ENCODE measurements at regions not wholly inside any gene's neighbourhood (a gene's known extent, or its start where the extent isn't known, plus 50 kb on each side); places are given as distances from the start of the nearest gene placed in this dataset.
"Not testable (repeated sequence)": the region's sequence is repeated elsewhere in the genome, so short reads cannot be mapped to it uniquely, and the experiment has no call there.

GRCh38 chr10:94165158-94165611 lies 171.5 kb downstream of the PLCE1 start:
- not testable (repeated sequence) for H2BK5ac ChIP-seq (ENCODE audit: low read length); H4K8ac ChIP-seq (ENCODE audit: low read depth, low read length); H3K36me3 ChIP-seq (ENCODE audit: control insufficient read depth, insufficient read depth, low read length); H3K18ac ChIP-seq (ENCODE audit: low read length); H3K4me2 ChIP-seq (ENCODE audit: low read length); H3K23ac ChIP-seq (ENCODE audit: low read length); H3K79me2 ChIP-seq (ENCODE audit: control insufficient read depth, insufficient read depth, low read length); H3K4ac ChIP-seq (ENCODE audit: low read depth, low read length); H3K4me3 ChIP-seq (ENCODE audit: low read length); H3K27ac ChIP-seq (ENCODE audit: low read depth, low read length); H3K27me3 ChIP-seq (ENCODE audit: insufficient read depth, low read length, poor library complexity); H4K5ac ChIP-seq (ENCODE audit: low read length); H3K9ac ChIP-seq (ENCODE audit: low read length); H3K79me1 ChIP-seq (ENCODE audit: low read length); H3K56ac ChIP-seq (ENCODE audit: low read length); DNase-seq; H2BK120ac ChIP-seq (ENCODE audit: low read depth, low read length); H2BK15ac ChIP-seq (replicated peaks; ENCODE audit: low read depth); H2AK5ac ChIP-seq (ENCODE audit: low read length); H3K4me1 ChIP-seq (ENCODE audit: control insufficient read depth, low read depth, low read length)
- no CpG with 5 or more reads among the region's 12 CpGs for WGBS (ENCODE audit: extremely low coverage, insufficient coverage, low lambda C conversion rate)

DNA sequence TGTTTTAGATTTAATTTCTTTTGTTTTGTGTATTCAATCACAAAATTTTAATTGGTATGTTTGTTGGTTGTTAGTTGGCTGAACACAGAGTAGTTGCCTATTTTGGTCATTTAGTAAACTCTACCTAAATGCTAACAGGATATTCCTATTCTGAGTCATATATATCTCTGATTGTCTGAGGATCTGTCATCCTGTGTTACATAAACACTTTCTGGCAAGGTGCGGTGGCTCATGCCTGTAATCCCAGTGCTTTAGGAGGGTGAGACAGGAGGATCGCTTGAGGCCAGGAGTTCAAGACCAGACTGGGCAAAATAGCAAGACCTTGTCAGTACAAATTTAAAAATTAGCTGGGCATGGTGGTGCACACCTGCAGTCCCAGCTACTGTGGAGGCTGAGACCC lies 178.6 kb downstream of the PLCE1 start:
- no CpG with 5 or more reads among the region's 2 CpGs for WGBS (ENCODE audit: extremely low coverage, insufficient coverage, low lambda C conversion rate)
- no peaks in the 10 kb centered on the region for H3K4me1 ChIP-seq (ENCODE audit: control insufficient read depth, low read depth, low read length)
- H2BK5ac ChIP-seq (ENCODE audit: low read length), result no peak overlapping the region
- H2BK120ac ChIP-seq (ENCODE audit: low read depth, low read length), result no peak overlapping the region
- H3K4me2 ChIP-seq (ENCODE audit: low read length), result no peak overlapping the region
- no peaks in the 10 kb centered on the region for H3K36me3 ChIP-seq (ENCODE audit: control insufficient read depth, insufficient read depth, low read length)
- no peak overlapping the region for H3K18ac ChIP-seq (ENCODE audit: low read length)
- H4K5ac ChIP-seq (ENCODE audit: low read length), result no peak overlapping the region
- no peaks in the 10 kb centered on the region for H3K79me1 ChIP-seq (ENCODE audit: low read length)
- H2BK15ac ChIP-seq (replicated peaks; ENCODE audit: low read depth), result no peak overlapping the region
- no peak overlapping the region for H3K4ac ChIP-seq (ENCODE audit: low read depth, low read length)
- no peak overlapping the region for H2AK5ac ChIP-seq (ENCODE audit: low read length)
- no peak for DNase-seq
- no peak overlapping the region for H3K9ac ChIP-seq (ENCODE audit: low read length)
- no peak overlapping the region for H3K56ac ChIP-seq (ENCODE audit: low read length)
- H4K8ac ChIP-seq (ENCODE audit: low read depth, low read length), result no peak overlapping the region
- no peak overlapping the region for H3K23ac ChIP-seq (ENCODE audit: low read length)
- no peak overlapping the region for H3K4me3 ChIP-seq (ENCODE audit: low read length)
- no peaks in the 10 kb centered on the region for H3K79me2 ChIP-seq (ENCODE audit: control insufficient read depth, insufficient read depth, low read length)
- H3K27ac ChIP-seq (ENCODE audit: low read depth, low read length), result no peak overlapping the region
- no peaks in the 10 kb centered on the region for H3K27me3 ChIP-seq (ENCODE audit: insufficient read depth, low read length, poor library complexity)

- Histone ChIP-seq H3K4ac (ENCODE audit: low read depth, low read length) (no peak overlapping the region), H3K4me3 (ENCODE audit: low read length) (no peak overlapping the region), H3K23ac (ENCODE audit: low read length) (no peak overlapping the region), H3K27me3 (ENCODE audit: insufficient read depth, low read length, poor library complexity) (no peaks in the 10 kb centered on the region), H3K9ac (ENCODE audit: low read length) (no peak overlapping the region), H4K5ac (ENCODE audit: low read length) (no peak overlapping the region), H3K18ac (ENCODE audit: low read length) (no peak overlapping the region), H3K56ac (ENCODE audit: low read length) (no peak overlapping the region), H3K27ac (ENCODE audit: low read depth, low read length) (no peak overlapping the region), H2AK5ac (ENCODE audit: low read length) (no peak overlapping the region), H4K8ac (ENCODE audit: low read depth, low read length) (no peak overlapping the region), H3K79me1 (ENCODE audit: low read length) (no peaks in the 10 kb centered on the region), H3K4me2 (ENCODE audit: low read length) (no peak overlapping the region), H2BK15ac (replicated peaks; ENCODE audit: low read depth) (no peak overlapping the region), H3K4me1 (ENCODE audit: control insufficient read depth, low read depth, low read length) (no peaks in the 10 kb centered on the region), H2BK5ac (ENCODE audit: low read length) (no peak overlapping the region), H2BK120ac (ENCODE audit: low read depth, low read length) (no peak overlapping the region), H3K79me2 (ENCODE audit: control insufficient read depth, insufficient read depth, low read length) (no peaks in the 10 kb centered on the region), H3K36me3 (ENCODE audit: control insufficient read depth, insufficient read depth, low read length) (no peaks in the 10 kb centered on the region)
- no peak for DNase-seq
- WGBS (ENCODE audit: extremely low coverage, insufficient coverage, low lambda C conversion rate), result no CpG with 5 or more reads among the region's 3 CpGs
These were observed 179.9 kb downstream of the PLCE1 start for GRCh38 chr10:94173594-94173993.

GRCh38 chr10:94174838-94175237 lies 181.1 kb downstream of the PLCE1 start:
- no peaks in the 10 kb centered on the region for H3K79me2 ChIP-seq (ENCODE audit: control insufficient read depth, insufficient read depth, low read length)

GRCh38 chr10:94178475-94179253 lies 184.1 kb downstream of the NOC3L start:
- H3K4me3 ChIP-seq (ENCODE audit: low read length), result no peak overlapping the region
- no peak for DNase-seq
- H3K36me3 ChIP-seq (ENCODE audit: control insufficient read depth, insufficient read depth, low read length), result no peaks in the 10 kb centered on the region
- no peak overlapping the region for H3K23ac ChIP-seq (ENCODE audit: low read length)
- no CpG with 5 or more reads among the region's 5 CpGs for WGBS (ENCODE audit: extremely low coverage, insufficient coverage, low lambda C conversion rate)
- H4K5ac ChIP-seq (ENCODE audit: low read length), result no peak overlapping the region
- no peak overlapping the region for H4K8ac ChIP-seq (ENCODE audit: low read depth, low read length)
- no peaks in the 10 kb centered on the region for H3K4me1 ChIP-seq (ENCODE audit: control insufficient read depth, low read depth, low read length)
- H3K9ac ChIP-seq (ENCODE audit: low read length), result no peak overlapping the region
- H3K27ac ChIP-seq (ENCODE audit: low read depth, low read length), result no peak overlapping the region
- no peaks in the 10 kb centered on the region for H3K27me3 ChIP-seq (ENCODE audit: insufficient read depth, low read length, poor library complexity)
- H2BK5ac ChIP-seq (ENCODE audit: low read length), result no peak overlapping the region
- H2BK15ac ChIP-seq (replicated peaks; ENCODE audit: low read depth), result no peak overlapping the region
- no peak overlapping the region for H3K18ac ChIP-seq (ENCODE audit: low read length)
- no peaks in the 10 kb centered on the region for H3K79me1 ChIP-seq (ENCODE audit: low read length)
- no peak overlapping the region for H3K4ac ChIP-seq (ENCODE audit: low read depth, low read length)
- no peak overlapping the region for H2AK5ac ChIP-seq (ENCODE audit: low read length)
- no peak overlapping the region for H2BK120ac ChIP-seq (ENCODE audit: low read depth, low read length)
- H3K56ac ChIP-seq (ENCODE audit: low read length), result no peak overlapping the region
- no peak overlapping the region for H3K4me2 ChIP-seq (ENCODE audit: low read length)
- no peaks in the 10 kb centered on the region for H3K79me2 ChIP-seq (ENCODE audit: control insufficient read depth, insufficient read depth, low read length)

More at GRCh38 chr10:94174838-94175237, 181.1 kb downstream of the PLCE1 start:
- no peak overlapping the region for H3K23ac ChIP-seq (ENCODE audit: low read length)
- H2AK5ac ChIP-seq (ENCODE audit: low read length), result no peak overlapping the region
- H3K4ac ChIP-seq (ENCODE audit: low read depth, low read length), result no peak overlapping the region
- no peaks in the 10 kb centered on the region for H3K27me3 ChIP-seq (ENCODE audit: insufficient read depth, low read length, poor library complexity)
- H3K4me1 ChIP-seq (ENCODE audit: control insufficient read depth, low read depth, low read length), result no peaks in the 10 kb centered on the region
- no peak for DNase-seq
- H3K27ac ChIP-seq (ENCODE audit: low read depth, low read length), result no peak overlapping the region
- no peak overlapping the region for H2BK5ac ChIP-seq (ENCODE audit: low read length)
- no peaks in the 10 kb centered on the region for H3K79me1 ChIP-seq (ENCODE audit: low read length)
- no peak overlapping the region for H3K56ac ChIP-seq (ENCODE audit: low read length)
- no peak overlapping the region for H3K9ac ChIP-seq (ENCODE audit: low read length)
- no peak overlapping the region for H4K8ac ChIP-seq (ENCODE audit: low read depth, low read length)
- H4K5ac ChIP-seq (ENCODE audit: low read length), result no peak overlapping the region
- no peak overlapping the region for H2BK15ac ChIP-seq (replicated peaks; ENCODE audit: low read depth)
- H3K18ac ChIP-seq (ENCODE audit: low read length), result no peak overlapping the region
- H3K4me3 ChIP-seq (ENCODE audit: low read length), result no peak overlapping the region
- no peak overlapping the region for H3K4me2 ChIP-seq (ENCODE audit: low read length)
- no peaks in the 10 kb centered on the region for H3K36me3 ChIP-seq (ENCODE audit: control insufficient read depth, insufficient read depth, low read length)
- H2BK120ac ChIP-seq (ENCODE audit: low read depth, low read length), result no peak overlapping the region

- H2AK5ac ChIP-seq (ENCODE audit: low read length), result no peak overlapping the region
- no peak for DNase-seq
- H3K4ac ChIP-seq (ENCODE audit: low read depth, low read length), result no peak overlapping the region
- no peak overlapping the region for H3K56ac ChIP-seq (ENCODE audit: low read length)
- no peaks in the 10 kb centered on the region for H3K4me1 ChIP-seq (ENCODE audit: control insufficient read depth, low read depth, low read length)
- no peak overlapping the region for H3K4me2 ChIP-seq (ENCODE audit: low read length)
- no peak overlapping the region for H3K18ac ChIP-seq (ENCODE audit: low read length)
- H3K23ac ChIP-seq (ENCODE audit: low read length), result no peak overlapping the region
- H4K5ac ChIP-seq (ENCODE audit: low read length), result no peak overlapping the region
- H4K8ac ChIP-seq (ENCODE audit: low read depth, low read length), result no peak overlapping the region
- WGBS (ENCODE audit: extremely low coverage, insufficient coverage, low lambda C conversion rate), result no CpG with 5 or more reads among the region's 2 CpGs
- H3K27me3 ChIP-seq (ENCODE audit: insufficient read depth, low read length, poor library complexity), result no peaks in the 10 kb centered on the region
- H3K79me1 ChIP-seq (ENCODE audit: low read length), result no peaks in the 10 kb centered on the region
- no peak overlapping the region for H3K4me3 ChIP-seq (ENCODE audit: low read length)
- no peak overlapping the region for H2BK5ac ChIP-seq (ENCODE audit: low read length)
- no peaks in the 10 kb centered on the region for H3K36me3 ChIP-seq (ENCODE audit: control insufficient read depth, insufficient read depth, low read length)
- H3K79me2 ChIP-seq (ENCODE audit: control insufficient read depth, insufficient read depth, low read length), result no peaks in the 10 kb centered on the region
- no peak overlapping the region for H3K27ac ChIP-seq (ENCODE audit: low read depth, low read length)
- no peak overlapping the region for H2BK120ac ChIP-seq (ENCODE audit: low read depth, low read length)
- H2BK15ac ChIP-seq (replicated peaks; ENCODE audit: low read depth), result no peak overlapping the region
- no peak overlapping the region for H3K9ac ChIP-seq (ENCODE audit: low read length)
These were observed 182.2 kb downstream of the NOC3L start for GRCh38 chr10:94180576-94180975.
